ENCODE measurements at regions not wholly inside any gene's neighbourhood (a gene's known extent, or its start where the extent isn't known, plus 50 kb on each side); places are given as distances from the start of the nearest gene placed in this dataset.

DNA sequence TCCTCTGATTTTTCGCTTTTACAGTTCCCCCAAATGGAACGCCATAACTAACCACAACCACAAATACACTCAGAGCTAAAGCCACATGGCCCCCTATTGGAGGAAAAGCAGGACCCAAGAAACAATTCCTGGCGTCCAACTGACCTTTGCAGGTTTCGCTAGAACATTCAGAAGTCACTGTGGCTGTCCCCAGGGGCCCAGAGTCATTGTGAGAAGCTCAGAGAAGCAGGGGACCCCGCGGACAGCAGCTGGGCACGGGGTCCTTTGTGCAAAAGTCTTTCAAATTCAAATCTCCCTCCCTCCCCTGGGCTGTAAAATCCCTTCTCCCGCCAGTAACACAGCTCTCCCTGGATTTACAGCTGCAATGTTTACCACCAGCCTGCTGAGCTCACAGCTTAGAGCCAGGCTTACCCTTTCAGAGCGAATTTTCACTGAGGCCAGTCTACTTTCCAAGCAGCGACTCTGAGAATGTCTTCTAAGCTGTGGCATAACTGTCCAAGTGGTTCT is 214.8 kb downstream of the CRLF2 start:
- H3K36me3 Mint-ChIP-seq (ENCODE audit: low read depth) = peaks cover 16% of the 10 kb centered on the region
- ATAC-seq = peak; percentile 94
- peak overlapping the region; percentile 93 for H3K27ac ChIP-seq (ENCODE audit: low read depth)

GRCh38 chrX:994780-995179 is 217.7 kb downstream of the CRLF2 start:
- no peaks in the 10 kb centered on the region for H3K79me2 ChIP-seq (replicated peaks; ENCODE audit: insufficient read depth)

More for the DNA sequence above, 214.8 kb downstream of the CRLF2 start:
- H3K36me3 ChIP-seq (ENCODE audit: insufficient read depth) = no peaks in the 10 kb centered on the region
- H3K79me2 ChIP-seq (replicated peaks; ENCODE audit: insufficient read depth) = no peaks in the 10 kb centered on the region
- H3K27me3 Mint-ChIP-seq (ENCODE audit: insufficient read depth, low read depth, poor library complexity) = peaks cover 4% of the 10 kb centered on the region
- H3K9me3 Mint-ChIP-seq = peaks cover 36% of the 10 kb centered on the region
- 0 out of 2 replicates have a peak, but pooled peaks cover 3% of the 10 kb centered on the region for H3F3A ChIP-seq (replicated peaks; ENCODE audit: low read depth)
- H3K4me2 ChIP-seq = peak overlapping the region; percentile 36; the same call in 1 of the 2 replicates
- H3K27ac Mint-ChIP-seq = no peak overlapping the region
- no peak overlapping the region for H3K4me3 Mint-ChIP-seq
- H3K4me1 Mint-ChIP-seq = no peaks in the 10 kb centered on the region
- peaks cover 6% of the 10 kb centered on the region; the same call in 1 of the 2 replicates for H3K9me2 ChIP-seq (ENCODE audit: insufficient read depth)
- H3K4me3 ChIP-seq = no peak overlapping the region
- H3K4me1 ChIP-seq (ENCODE audit: insufficient read depth) = peaks cover 4% of the 10 kb centered on the region; the same call in 1 of the 2 replicates
- H2AFZ ChIP-seq = no peak overlapping the region
- no peaks in the 10 kb centered on the region for H4K20me1 ChIP-seq (replicated peaks; ENCODE audit: insufficient read depth)
- peak; percentile 74 for DNase-seq (ENCODE audit: low spot score)
- TF ChIP-seq CTCF (conservative IDR thresholded peaks at IDR 0.05; ENCODE audit: low read depth in 2 of 2) (peak in 1 of 2 experiments; percentile 59; a peak in 3 of 4 replicates), EZH2phosphoT487 (IDR thresholded peaks at IDR 0.05; ENCODE audit: unreplicated experiment) (no peak)
- H3K27me3 ChIP-seq (ENCODE audit: insufficient read depth) = no peaks in the 10 kb centered on the region

More at GRCh38 chrX:994780-995179, 217.7 kb downstream of the CRLF2 start:
- ATAC-seq (no peak), DNase-seq (ENCODE audit: low spot score) (no peak)
- Histone ChIP-seq H3F3A (replicated peaks; ENCODE audit: low read depth) (0 out of 2 replicates have a peak, but pooled peaks cover 3% of the 10 kb centered on the region), H3K4me3 (no peak overlapping the region), H3K36me3 (ENCODE audit: insufficient read depth) (no peaks in the 10 kb centered on the region), H2AFZ (no peak overlapping the region), H3K4me2 (no peak overlapping the region), H3K9me2 (ENCODE audit: insufficient read depth) (peaks cover 6% of the 10 kb centered on the region; the same call in 1 of the 2 replicates), H3K27ac (ENCODE audit: low read depth) (no peak overlapping the region), H3K27me3 (ENCODE audit: insufficient read depth) (no peaks in the 10 kb centered on the region), H4K20me1 (replicated peaks; ENCODE audit: insufficient read depth) (no peaks in the 10 kb centered on the region), H3K4me1 (ENCODE audit: insufficient read depth) (peaks cover 4% of the 10 kb centered on the region; the same call in 1 of the 2 replicates)
- Mint-ChIP-seq H3K9me3 (peaks cover 44% of the 10 kb centered on the region), H3K27me3 (ENCODE audit: insufficient read depth, low read depth, poor library complexity) (peaks cover 10% of the 10 kb centered on the region), H3K27ac (no peak overlapping the region), H3K36me3 (ENCODE audit: low read depth) (peaks cover 26% of the 10 kb centered on the region), H3K4me3 (no peak overlapping the region), H3K4me1 (no peaks in the 10 kb centered on the region)
- TF ChIP-seq ZNF114 (CRISPR knock-in tag; IDR thresholded peaks at IDR 0.05) = no peak
- no peak for TF ChIP-seq REST (IDR thresholded peaks at IDR 0.05; ENCODE audit: unreplicated experiment)
- TF ChIP-seq POLR2AphosphoS5 (IDR thresholded peaks at IDR 0.05; ENCODE audit: low read depth) = no peak
- no peak for TF ChIP-seq CREB1 (CRISPR knock-in tag; IDR thresholded peaks at IDR 0.05; ENCODE audit: low read depth)
- no peak for TF ChIP-seq EZH2phosphoT487 (IDR thresholded peaks at IDR 0.05; ENCODE audit: unreplicated experiment)
- TF ChIP-seq EZH2 (IDR thresholded peaks at IDR 0.05; ENCODE audit: low read depth, unreplicated experiment) = no peak

All from GM23338 (cell line).